K562 (cell line): ENCODE measurements at regions not wholly inside any gene's neighbourhood (a gene's known extent, or its start where the extent isn't known, plus 50 kb on each side); places are given as distances from the start of the nearest gene placed in this dataset.

ENCODE experiments used
- GATAD2A ChIP-seq: fragments of 450-650 bp; IDR thresholded peaks from 2 replicates; pipeline ENCODE4 v1.6.1; 2017
- GTF3C2 ChIP-seq: IDR thresholded peaks from 3 replicates; pipeline ENCODE4 v1.6.1; 2011; ENCODE audit warnings: borderline replicate concordance, mild to moderate bottlenecking, moderate library complexity; ENCODE audit not compliant: insufficient read length; ENCODE audit errors: extremely low read depth
- KAT7 ChIP-seq: sonication (generic); formaldehyde crosslinking; IDR thresholded peaks from 2 replicates; pipeline ENCODE4 v1.8.0; 2022; ENCODE audit warnings: missing genetic modification reagents, mild to moderate bottlenecking, borderline replicate concordance
- KAT8 ChIP-seq: fragments of 450-650 bp; IDR thresholded peaks from 2 replicates; pipeline ENCODE4 v1.6.1; 2016; ENCODE audit warnings: low read depth, mild to moderate bottlenecking
- KDM1A ChIP-seq, 2 experiments: fragments of 450-650 bp; IDR thresholded peaks; 2 replicates each; pipeline ENCODE4 v1.6.1; 2016; ENCODE audit warnings: mild to moderate bottlenecking in 2 of 2
- MNT ChIP-seq, 2 experiments: fragments of 450-650 bp; conservative IDR thresholded peaks; 2 replicates each; pipeline ENCODE4 v1.6.1; 2017; ENCODE audit warnings: mild to moderate bottlenecking in 2 of 2, moderate library complexity in 2 of 2
- PTBP1 ChIP-seq: fragments of 200-400 bp; formaldehyde crosslinking; IDR thresholded peaks from 2 replicates; pipeline ENCODE4 v1.6.1; 2017; ENCODE audit warnings: low read depth, low read length
- TGIF2 ChIP-seq: sonication (generic); formaldehyde crosslinking; IDR thresholded peaks from 2 replicates; pipeline ENCODE4 v1.8.1; 2022; ENCODE audit warnings: mild to moderate bottlenecking, missing genetic modification reagents, moderate library complexity
- ZBTB17 ChIP-seq: fragments of 450-650 bp; formaldehyde crosslinking; IDR thresholded peaks from 2 replicates; pipeline ENCODE4 v1.4.0; 2020; ENCODE audit warnings: mild to moderate bottlenecking
- ZFPM2 ChIP-seq: fragments of 250-450 bp; sonication (Bioruptor Pico); IDR thresholded peaks from 2 replicates; pipeline ENCODE4 v1.5.1; 2022; ENCODE audit warnings: mild to moderate bottlenecking
- ZNF174 ChIP-seq: fragments of 250-450 bp; sonication (Bioruptor Pico); IDR thresholded peaks from 2 replicates; pipeline ENCODE4 v1.4.0; 2020; ENCODE audit warnings: mild to moderate bottlenecking
- ZNF561 ChIP-seq: fragments of 450-650 bp; formaldehyde crosslinking; conservative IDR thresholded peaks from 2 replicates; pipeline ENCODE4 v1.4.0; 2020; ENCODE audit warnings: mild to moderate bottlenecking, moderate library complexity
- TF ChIP-seq, protein P1 (sequence below), 2 experiments: fragments of 450-650 bp; formaldehyde crosslinking in 1 of 2; IDR thresholded peaks; 2 replicates each; pipeline versions ENCODE4 v1.4.0 to v1.6.1; 2014 to 2020; ENCODE audit warnings: mild to moderate bottlenecking in 2 of 2, borderline replicate concordance in 1 of 2, low read depth in 1 of 2

DNA sequence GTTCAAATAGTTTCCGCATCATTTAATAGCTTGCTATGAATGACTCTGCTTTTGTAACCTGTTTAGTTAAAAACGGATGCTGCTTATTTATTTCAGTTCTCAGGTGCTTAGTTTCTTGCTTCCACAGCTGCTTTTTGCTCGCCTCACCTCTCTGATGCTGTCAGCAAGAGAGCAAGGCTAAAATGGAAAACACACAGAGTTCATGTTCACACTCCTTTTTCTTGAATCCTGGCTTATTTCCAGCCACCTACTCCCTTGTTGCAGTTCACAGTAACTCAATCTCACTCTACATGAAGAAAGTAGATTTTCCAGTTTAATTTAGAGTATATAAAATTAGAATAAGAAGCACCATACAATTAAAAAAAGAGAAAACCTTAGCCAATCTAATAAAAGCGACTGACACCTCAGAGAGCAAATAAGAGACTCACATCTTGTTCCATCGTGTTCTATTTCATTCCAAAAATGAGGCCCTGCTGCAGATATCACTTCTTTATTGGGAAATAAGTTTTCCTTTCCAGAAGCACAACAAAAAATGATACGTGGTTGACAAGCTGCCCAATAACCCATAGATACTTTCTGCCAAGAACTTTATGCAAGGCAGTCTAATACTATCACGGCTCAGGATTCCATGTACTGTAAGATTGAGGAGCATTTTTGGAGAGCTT is 326.1 kb upstream of the SLITRK1 start (continued):
- no peak for TF ChIP-seq GTF3C2
- TF ChIP-seq ZFPM2 (CRISPR knock-in tag), result no peak
- no peak for TF ChIP-seq KAT7 (CRISPR knock-in tag)
- TF ChIP-seq ZNF174 (CRISPR knock-in tag), result no peak
- TF ChIP-seq TGIF2 (CRISPR knock-in tag), result no peak
- no peak for TF ChIP-seq PTBP1
- TF ChIP-seq ZBTB17, result no peak
- TF ChIP-seq, protein P1, sequence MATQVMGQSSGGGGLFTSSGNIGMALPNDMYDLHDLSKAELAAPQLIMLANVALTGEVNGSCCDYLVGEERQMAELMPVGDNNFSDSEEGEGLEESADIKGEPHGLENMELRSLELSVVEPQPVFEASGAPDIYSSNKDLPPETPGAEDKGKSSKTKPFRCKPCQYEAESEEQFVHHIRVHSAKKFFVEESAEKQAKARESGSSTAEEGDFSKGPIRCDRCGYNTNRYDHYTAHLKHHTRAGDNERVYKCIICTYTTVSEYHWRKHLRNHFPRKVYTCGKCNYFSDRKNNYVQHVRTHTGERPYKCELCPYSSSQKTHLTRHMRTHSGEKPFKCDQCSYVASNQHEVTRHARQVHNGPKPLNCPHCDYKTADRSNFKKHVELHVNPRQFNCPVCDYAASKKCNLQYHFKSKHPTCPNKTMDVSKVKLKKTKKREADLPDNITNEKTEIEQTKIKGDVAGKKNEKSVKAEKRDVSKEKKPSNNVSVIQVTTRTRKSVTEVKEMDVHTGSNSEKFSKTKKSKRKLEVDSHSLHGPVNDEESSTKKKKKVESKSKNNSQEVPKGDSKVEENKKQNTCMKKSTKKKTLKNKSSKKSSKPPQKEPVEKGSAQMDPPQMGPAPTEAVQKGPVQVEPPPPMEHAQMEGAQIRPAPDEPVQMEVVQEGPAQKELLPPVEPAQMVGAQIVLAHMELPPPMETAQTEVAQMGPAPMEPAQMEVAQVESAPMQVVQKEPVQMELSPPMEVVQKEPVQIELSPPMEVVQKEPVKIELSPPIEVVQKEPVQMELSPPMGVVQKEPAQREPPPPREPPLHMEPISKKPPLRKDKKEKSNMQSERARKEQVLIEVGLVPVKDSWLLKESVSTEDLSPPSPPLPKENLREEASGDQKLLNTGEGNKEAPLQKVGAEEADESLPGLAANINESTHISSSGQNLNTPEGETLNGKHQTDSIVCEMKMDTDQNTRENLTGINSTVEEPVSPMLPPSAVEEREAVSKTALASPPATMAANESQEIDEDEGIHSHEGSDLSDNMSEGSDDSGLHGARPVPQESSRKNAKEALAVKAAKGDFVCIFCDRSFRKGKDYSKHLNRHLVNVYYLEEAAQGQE (IDR thresholded peaks at IDR 0.05; ENCODE audit: borderline replicate concordance), result no peak
- TF ChIP-seq, protein P1 (CRISPR knock-in tag; IDR thresholded peaks at IDR 0.05; ENCODE audit: low read depth), result no peak
- no peak for TF ChIP-seq KAT8
- no peak for TF ChIP-seq MNT (conservative IDR thresholded peaks at IDR 0.05)
- no peak for TF ChIP-seq ZNF561 (CRISPR knock-in tag)
- TF ChIP-seq GATAD2A, result no peak
- TF ChIP-seq KDM1A (IDR thresholded peaks at IDR 0.05), result no peak
